ENCODE measurements at regions not wholly inside any gene's neighbourhood (a gene's known extent, or its start where the extent isn't known, plus 50 kb on each side); places are given as distances from the start of the nearest gene placed in this dataset.

- H4K20me1 ChIP-seq (ENCODE audit: insufficient read depth, low read length): no peaks in the 10 kb centered on the region
- ATAC-seq (ENCODE audit: low read depth): no peak
Observed at GRCh38 chr13:65977525-65977924, 1252.6 kb downstream of the PCDH9 start.

More at GRCh38 chr13:65977525-65977924, 1252.6 kb downstream of the PCDH9 start:
- Histone ChIP-seq H3K4me3 (ENCODE audit: insufficient read depth, low read depth, low read length) (no peak overlapping the region), H3K9me3 (ENCODE audit: control insufficient read depth, insufficient read depth, low read length) (no peaks in the 10 kb centered on the region), H4K91ac (ENCODE audit: insufficient read depth, low read depth, low read length) (no peak overlapping the region), H2AFZ (replicated peaks; ENCODE audit: low read length, poor library complexity) (no peak overlapping the region), H2BK120ac (ENCODE audit: low read depth, low read length) (no peak overlapping the region), H3K4me1 (ENCODE audit: control insufficient read depth, insufficient read depth, low read length) (no peaks in the 10 kb centered on the region), H2AK5ac (ENCODE audit: low read depth, low read length) (no peak overlapping the region), H3K27me3 (ENCODE audit: control insufficient read depth, insufficient read depth, low read length) (no peaks in the 10 kb centered on the region), H3K4me2 (ENCODE audit: low read depth, low read length) (no peak overlapping the region), H4K5ac (ENCODE audit: low read depth, low read length) (no peak overlapping the region), H3K79me1 (ENCODE audit: low read depth in 1 of 2, low read length in 2 of 2) (no peaks in the 10 kb centered on the region), H3K27ac (ENCODE audit: insufficient read depth, low read length) (no peak overlapping the region), H3K56ac (ENCODE audit: extremely low read depth, insufficient read depth, low read length) (no peak overlapping the region), H3K4ac (ENCODE audit: low read depth, low read length) (no peak overlapping the region), H3K23ac (ENCODE audit: low read depth, low read length) (no peak overlapping the region), H2BK15ac (ENCODE audit: low read depth, low read length) (no peak overlapping the region), H3K18ac (ENCODE audit: low read depth, low read length) (no peak overlapping the region), H2BK5ac (ENCODE audit: low read depth, low read length, poor library complexity, severe bottlenecking) (no peak overlapping the region), H2BK20ac (ENCODE audit: low read depth, low read length) (no peak overlapping the region), H3K14ac (replicated peaks; ENCODE audit: low read depth, low read length) (no peak overlapping the region), H3K36me3 (ENCODE audit: control insufficient read depth, insufficient read depth, low read length) (no peaks in the 10 kb centered on the region), H3K9me1 (ENCODE audit: insufficient read depth, low read length) (no peaks in the 10 kb centered on the region), H3K9ac (ENCODE audit: low read depth, low read length) (no peak overlapping the region), H2AK9ac (replicated peaks; ENCODE audit: low read depth, low read length, poor library complexity) (no peak overlapping the region), H4K8ac (ENCODE audit: low read depth in 2 of 2, low read length in 2 of 2) (no peak overlapping the region)
- no CpG with 5 or more reads among the region's 1 CpG for WGBS, 2 experiments (ENCODE audit: extremely low coverage in 2 of 2, insufficient read length in 1 of 2)
- intact Hi-C loops (cut with micrococcal nuclease) (no loop called here), in situ Hi-C loops (cut with MboI; ENCODE audit: low sequenced_read_pairs) (no loop called here), dilution Hi-C loops (cut with HindIII; ENCODE audit: low sequenced_read_pairs, unreplicated experiment) (no loop called here)
- no TSS peak for BruUV-seq (replicated peaks)
- ChIA-PET CTCF (no interaction called here), POLR2A (ENCODE audit: unreplicated experiment) (no interaction called here)
- DNase-seq: no peak
- no peak for TF ChIP-seq POLR2A (IDR thresholded peaks at IDR 0.05; ENCODE audit: low read depth, low read length)
- no peak for TF ChIP-seq CTCF (conservative IDR thresholded peaks at IDR 0.05; ENCODE audit: low read depth, low read length)
- no peak for TF ChIP-seq RFX5 (IDR thresholded peaks at IDR 0.05; ENCODE audit: low read depth, low read length)
- no peak for TF ChIP-seq FOS (IDR thresholded peaks at IDR 0.05; ENCODE audit: low read depth, low read length)
- TF ChIP-seq MXI1 (IDR thresholded peaks at IDR 0.05; ENCODE audit: borderline replicate concordance, low read depth, low read length): no peak
- no peak for TF ChIP-seq RCOR1 (IDR thresholded peaks at IDR 0.05; ENCODE audit: insufficient replicate concordance, low read length)
- TF ChIP-seq MAFK (IDR thresholded peaks at IDR 0.05; ENCODE audit: low read depth, low read length): no peak
- TF ChIP-seq CEBPB (IDR thresholded peaks at IDR 0.05; ENCODE audit: low read depth, low read length): no peak
- no peak for TF ChIP-seq USF2 (IDR thresholded peaks at IDR 0.05; ENCODE audit: low read depth, low read length)
- TF ChIP-seq BHLHE40 (IDR thresholded peaks at IDR 0.05; ENCODE audit: low read depth, low read length): no peak
- TF ChIP-seq MAZ (IDR thresholded peaks at IDR 0.05; ENCODE audit: borderline replicate concordance, low read depth, low read length): no peak
- no peak for TF ChIP-seq ELK1 (IDR thresholded peaks at IDR 0.05; ENCODE audit: borderline replicate concordance, low read depth, low read length)
- TF ChIP-seq RAD21 (IDR thresholded peaks at IDR 0.05; ENCODE audit: low read length): no peak
- TF ChIP-seq NFE2L2 (IDR thresholded peaks at IDR 0.05; ENCODE audit: low read depth, low read length): no peak
- TF ChIP-seq SMC3 (IDR thresholded peaks at IDR 0.05; ENCODE audit: low read depth, low read length): no peak
- TF ChIP-seq CHD1 (IDR thresholded peaks at IDR 0.05; ENCODE audit: low read depth, low read length): no peak
